ENCODE measurements at regions not wholly inside any gene's neighbourhood (a gene's known extent, or its start where the extent isn't known, plus 50 kb on each side); places are given as distances from the start of the nearest gene placed in this dataset.

DNA sequence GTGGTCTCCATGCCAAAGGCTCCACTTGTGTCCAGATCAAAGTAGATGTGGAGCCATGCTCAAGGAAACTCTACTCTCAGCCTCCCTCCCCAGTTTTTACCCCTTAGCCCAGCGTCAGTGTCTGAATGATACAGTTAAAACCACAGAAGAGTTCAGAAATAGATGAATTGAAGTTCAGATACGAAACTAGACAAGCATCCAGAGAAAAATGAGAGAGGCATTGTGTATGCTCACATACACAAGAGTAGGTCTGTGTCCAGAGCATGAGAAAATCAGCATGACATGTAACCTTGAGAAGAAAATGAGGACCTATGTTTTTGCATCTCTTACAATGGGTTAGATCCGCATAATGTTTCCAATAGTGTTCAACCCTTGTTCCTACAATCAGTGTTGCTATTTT lies 612.8 kb upstream of the PKDCC start:
- no peak overlapping the region for H3K4me3 ChIP-seq (ENCODE audit: control insufficient read depth, low read depth, low read length)
- DNase-seq (ENCODE audit: low read depth): no peak
- TF ChIP-seq, protein P1, sequence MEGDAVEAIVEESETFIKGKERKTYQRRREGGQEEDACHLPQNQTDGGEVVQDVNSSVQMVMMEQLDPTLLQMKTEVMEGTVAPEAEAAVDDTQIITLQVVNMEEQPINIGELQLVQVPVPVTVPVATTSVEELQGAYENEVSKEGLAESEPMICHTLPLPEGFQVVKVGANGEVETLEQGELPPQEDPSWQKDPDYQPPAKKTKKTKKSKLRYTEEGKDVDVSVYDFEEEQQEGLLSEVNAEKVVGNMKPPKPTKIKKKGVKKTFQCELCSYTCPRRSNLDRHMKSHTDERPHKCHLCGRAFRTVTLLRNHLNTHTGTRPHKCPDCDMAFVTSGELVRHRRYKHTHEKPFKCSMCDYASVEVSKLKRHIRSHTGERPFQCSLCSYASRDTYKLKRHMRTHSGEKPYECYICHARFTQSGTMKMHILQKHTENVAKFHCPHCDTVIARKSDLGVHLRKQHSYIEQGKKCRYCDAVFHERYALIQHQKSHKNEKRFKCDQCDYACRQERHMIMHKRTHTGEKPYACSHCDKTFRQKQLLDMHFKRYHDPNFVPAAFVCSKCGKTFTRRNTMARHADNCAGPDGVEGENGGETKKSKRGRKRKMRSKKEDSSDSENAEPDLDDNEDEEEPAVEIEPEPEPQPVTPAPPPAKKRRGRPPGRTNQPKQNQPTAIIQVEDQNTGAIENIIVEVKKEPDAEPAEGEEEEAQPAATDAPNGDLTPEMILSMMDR (conservative IDR thresholded peaks at IDR 0.05; ENCODE audit: control insufficient read depth, insufficient read depth, low read depth, low read length): no peak

DNA sequence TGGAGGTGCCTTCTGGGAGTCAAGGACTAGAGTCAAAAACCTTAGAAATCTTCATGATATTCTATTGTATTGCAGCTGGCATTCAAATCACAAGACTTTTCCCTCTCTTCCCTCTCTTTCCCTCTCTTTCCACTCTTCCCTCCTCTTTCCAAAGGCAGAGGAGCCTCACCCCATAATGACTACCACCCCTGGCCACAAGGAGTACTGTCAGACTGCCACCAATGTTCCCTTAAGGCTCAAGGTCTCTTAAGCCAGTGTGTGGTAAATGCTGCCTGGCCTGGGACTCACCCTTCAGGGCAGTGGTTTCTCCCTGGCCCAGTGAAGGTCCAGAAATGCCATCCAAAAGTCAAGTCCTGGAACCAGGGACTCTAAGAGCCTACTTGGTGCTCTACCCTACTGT lies 605.9 kb upstream of the PKDCC start:
- TF ChIP-seq, protein P1 (conservative IDR thresholded peaks at IDR 0.05; ENCODE audit: control insufficient read depth, insufficient read depth, low read depth, low read length): no peak
- DNase-seq (ENCODE audit: low read depth): no peak
- H3K4me3 ChIP-seq (ENCODE audit: control insufficient read depth, low read depth, low read length): no peak overlapping the region

DNA sequence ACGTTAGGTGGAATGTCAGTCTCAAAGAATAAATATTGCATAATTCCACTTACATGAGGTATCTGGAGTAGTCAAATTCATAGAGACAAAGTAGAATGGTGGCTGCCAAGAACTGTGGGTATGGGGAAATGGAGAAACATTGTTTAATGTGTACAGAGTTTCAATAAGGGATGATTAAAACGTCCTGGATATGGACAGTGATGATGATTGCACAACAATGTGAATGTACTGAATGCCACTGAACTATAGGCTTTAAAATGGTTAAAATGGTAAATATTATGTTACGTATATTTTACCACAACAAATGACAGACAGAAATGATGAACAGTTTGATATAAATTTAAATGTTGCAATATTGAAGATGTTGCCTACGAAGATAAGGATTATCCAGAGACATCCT lies 602.0 kb upstream of the PKDCC start:
- TF ChIP-seq, protein P1 (conservative IDR thresholded peaks at IDR 0.05; ENCODE audit: control insufficient read depth, insufficient read depth, low read depth, low read length): no peak
- no peak for DNase-seq (ENCODE audit: low read depth)
- no peak overlapping the region for H3K4me3 ChIP-seq (ENCODE audit: control insufficient read depth, low read depth, low read length)

DNA sequence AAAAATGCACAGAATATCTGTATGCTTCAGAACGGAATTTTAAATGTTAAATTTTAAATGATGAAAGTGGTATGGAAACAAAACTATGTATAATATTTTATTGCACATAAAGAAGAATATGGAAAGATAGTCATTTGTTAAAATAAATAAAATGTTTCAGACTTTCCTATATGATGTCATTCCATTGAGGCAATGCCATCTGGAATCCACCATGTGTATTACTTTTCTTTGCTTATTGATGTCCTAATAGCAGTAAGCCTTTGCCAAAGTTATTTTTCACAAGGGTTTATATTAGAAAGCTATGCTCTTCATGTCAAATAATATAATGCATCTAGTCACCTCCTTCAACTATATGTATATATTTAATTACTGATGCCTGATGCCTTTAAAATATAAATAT lies 601.6 kb upstream of the PKDCC start:
- TF ChIP-seq, protein P1 (conservative IDR thresholded peaks at IDR 0.05; ENCODE audit: control insufficient read depth, insufficient read depth, low read depth, low read length): no peak
- no peak overlapping the region for H3K4me3 ChIP-seq (ENCODE audit: control insufficient read depth, low read depth, low read length)
- no peak for DNase-seq (ENCODE audit: low read depth)

DNA sequence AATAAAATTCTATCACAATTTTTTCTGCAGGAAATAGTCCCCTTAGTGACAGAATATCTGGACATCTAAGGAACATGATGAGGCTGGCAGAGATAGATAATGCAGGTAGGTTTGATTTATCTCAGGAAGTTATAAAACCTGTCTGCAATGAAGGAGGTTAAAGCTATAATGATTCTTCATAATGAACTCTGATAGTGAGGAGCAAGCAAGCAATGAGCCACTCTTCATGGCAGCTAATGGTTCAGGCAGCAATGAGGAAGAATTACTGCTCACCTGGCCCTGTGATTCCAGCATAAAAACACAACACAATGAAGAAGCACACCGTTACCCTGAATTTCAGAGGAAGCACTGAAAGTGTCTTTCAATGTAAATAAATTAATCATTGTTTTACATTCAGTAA lies 599.6 kb upstream of the PKDCC start:
- no peak overlapping the region for H3K4me3 ChIP-seq (ENCODE audit: control insufficient read depth, low read depth, low read length)
- TF ChIP-seq, protein P1 (conservative IDR thresholded peaks at IDR 0.05; ENCODE audit: control insufficient read depth, insufficient read depth, low read depth, low read length): no peak
- no peak for DNase-seq (ENCODE audit: low read depth)

DNA sequence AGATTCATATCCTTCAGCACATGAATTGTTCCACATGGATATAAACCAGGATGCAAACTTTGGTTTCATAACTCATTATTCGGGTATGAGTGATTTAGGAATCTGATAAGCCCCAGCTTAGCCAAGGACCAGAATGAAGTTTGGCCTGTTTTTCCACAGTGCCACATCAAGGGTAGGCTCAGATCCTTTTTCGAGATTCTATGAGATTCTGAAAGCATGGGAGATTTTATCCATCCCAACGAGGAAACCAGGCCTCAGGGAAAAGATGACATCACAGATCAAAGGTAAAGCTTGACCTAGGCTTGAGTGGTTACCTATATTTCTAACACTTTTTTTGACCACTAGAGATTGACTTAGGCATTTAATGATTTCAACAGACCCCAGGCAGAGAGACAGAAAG lies 590.8 kb upstream of the PKDCC start:
- no peak for DNase-seq (ENCODE audit: low read depth)
- no peak overlapping the region for H3K4me3 ChIP-seq (ENCODE audit: control insufficient read depth, low read depth, low read length)

More for the DNA sequence above, 590.8 kb upstream of the PKDCC start:
- TF ChIP-seq, protein P1 (conservative IDR thresholded peaks at IDR 0.05; ENCODE audit: control insufficient read depth, insufficient read depth, low read depth, low read length): no peak

Data from fibroblast of mammary gland (primary cell).